Activated CD4-positive, alpha-beta T cell treated with anti-CD3 and anti-CD28 coated beads, Interleukin-2, amount 50 U/mL, for 16 hours (primary cell): ENCODE measurements at regions not wholly inside any gene's neighbourhood (a gene's known extent, or its start where the extent isn't known, plus 50 kb on each side); places are given as distances from the start of the nearest gene placed in this dataset.
"Not testable (repeated sequence)": the region's sequence is repeated elsewhere in the genome, so short reads cannot be mapped to it uniquely, and the experiment has no call there.

Experiments used
- DNase-seq: peaks from one replicate; pipeline ENCODE4 v3.0.0-alpha.2; 2020

DNA sequence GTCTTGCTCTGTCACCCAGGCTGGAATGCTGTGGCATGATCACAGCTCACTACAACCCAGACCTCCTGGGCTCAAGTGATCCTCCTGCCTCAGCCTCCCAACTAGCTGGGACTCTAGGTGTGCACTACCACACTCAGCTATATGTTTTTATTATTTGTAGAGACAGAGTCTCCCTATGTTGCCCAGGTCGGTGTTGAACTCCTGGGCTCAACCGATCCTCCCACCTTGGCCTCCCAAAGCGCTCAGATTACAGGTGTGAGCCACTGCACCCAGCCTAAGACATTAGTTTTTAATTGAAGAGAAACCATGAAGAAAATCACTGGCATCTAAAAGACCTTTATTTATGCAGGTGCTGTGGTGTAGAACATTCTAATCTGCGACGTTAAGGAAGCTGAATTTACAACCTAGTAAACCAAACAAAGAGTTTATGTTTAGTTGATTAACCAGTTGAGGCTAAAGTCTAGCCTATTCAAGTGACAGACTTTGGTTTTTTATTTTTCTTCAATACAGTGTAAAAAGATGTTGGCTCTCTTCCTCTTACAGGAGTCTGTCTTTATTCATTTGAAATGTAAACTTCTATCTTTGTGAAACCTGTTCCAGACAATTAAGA, 52.5 kb upstream of the NBL1 start:
- no peak for DNase-seq

DNA sequence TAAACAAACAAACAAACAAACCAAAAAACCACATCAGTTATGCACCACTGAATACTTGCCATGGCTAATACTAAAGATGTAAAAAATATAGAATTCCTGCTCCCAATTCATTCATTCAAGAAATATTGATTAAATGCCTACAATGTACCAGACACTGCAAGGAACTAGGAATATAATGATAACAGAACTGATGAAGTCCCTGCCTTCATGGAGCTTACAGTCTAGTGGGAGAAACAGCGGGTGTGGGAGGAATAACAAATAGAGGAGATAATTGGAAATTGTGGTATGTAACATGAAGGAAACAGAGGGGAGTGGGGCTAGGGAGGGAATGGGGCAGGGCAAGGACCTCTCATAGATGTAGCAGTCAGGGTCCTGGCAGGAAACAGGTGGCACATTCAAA, 58.6 kb upstream of the NBL1 start:
- DNase-seq: no peak

DNA sequence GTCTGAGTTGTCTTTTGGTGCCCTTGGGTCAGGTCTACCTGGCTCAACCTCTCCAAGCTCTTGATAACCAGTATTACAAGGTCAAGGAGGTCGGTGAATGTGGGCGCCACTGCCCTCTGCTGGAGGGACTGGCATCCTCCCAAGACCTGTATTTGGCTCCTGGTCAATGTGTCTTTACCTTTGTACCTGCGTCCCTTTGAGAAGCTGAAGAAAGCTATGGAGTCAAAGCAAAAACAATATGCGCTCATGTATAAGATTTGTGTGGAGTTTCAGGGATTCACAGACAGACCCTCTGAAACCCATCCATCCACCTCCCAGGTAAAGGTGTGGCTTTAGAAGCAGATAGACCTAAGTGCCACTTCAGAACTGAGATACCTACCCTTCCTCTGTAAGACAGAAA, 61.8 kb upstream of the NBL1 start:
- DNase-seq: peak; percentile 76

DNA sequence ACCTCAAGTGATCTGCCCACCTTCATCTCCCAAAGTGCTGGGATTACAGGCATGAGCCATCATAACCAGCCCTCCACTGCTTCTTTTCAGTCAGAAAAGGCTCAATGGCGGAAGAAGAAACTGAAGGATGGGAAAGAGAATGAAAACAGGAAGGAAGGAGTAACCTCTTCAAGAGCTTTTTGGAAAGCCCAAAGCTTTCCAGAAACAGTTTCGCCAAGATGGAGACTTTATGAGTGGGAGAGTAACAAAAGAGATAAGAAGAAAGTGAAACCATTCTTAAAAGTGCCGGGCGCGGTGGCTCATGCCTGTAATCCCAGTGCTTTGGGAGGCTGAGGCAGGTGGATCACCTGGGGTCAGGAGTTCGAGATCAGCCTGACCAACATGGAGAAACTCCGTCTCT, 62.7 kb upstream of the NBL1 start:
- DNase-seq: no peak

DNA sequence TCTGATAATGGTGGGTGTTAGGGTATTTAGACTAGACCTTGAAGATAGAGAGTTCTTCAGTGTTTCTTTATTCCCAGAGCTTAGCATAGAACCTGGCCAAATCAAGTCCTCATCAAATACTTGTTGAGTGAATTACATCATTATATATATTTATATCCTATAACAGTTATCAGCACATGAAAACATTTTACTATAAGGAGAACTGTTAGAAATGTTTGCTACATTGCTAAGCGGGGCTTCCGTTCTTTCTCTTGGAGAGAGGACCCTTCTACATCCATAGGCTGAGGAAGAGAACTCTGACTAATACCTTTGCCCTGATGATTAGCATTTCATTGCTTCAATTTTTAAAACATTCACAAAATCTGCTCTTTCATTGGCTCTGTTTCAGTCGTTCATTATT, 66.5 kb upstream of the NBL1 start:
- DNase-seq: no peak

DNA sequence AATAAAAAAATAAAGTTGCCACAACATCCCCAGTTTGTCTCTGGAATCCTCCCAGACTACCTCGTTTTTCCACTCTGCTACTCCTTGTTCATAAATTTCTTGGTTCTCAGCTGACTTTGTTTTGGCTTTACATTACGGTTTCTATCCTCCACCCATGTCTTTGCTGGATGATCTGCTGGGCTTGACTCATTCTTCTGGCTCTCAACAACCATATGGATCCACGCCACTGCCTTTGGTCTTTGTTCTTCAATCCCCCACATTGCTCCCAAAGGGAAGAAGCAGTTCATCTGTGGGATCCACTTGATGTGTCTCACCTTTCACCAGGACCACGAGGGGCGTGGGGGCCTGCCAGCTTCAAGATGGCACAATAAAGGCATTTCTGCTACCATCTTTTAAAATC, 67.1 kb upstream of the NBL1 start:
- no peak for DNase-seq

DNA sequence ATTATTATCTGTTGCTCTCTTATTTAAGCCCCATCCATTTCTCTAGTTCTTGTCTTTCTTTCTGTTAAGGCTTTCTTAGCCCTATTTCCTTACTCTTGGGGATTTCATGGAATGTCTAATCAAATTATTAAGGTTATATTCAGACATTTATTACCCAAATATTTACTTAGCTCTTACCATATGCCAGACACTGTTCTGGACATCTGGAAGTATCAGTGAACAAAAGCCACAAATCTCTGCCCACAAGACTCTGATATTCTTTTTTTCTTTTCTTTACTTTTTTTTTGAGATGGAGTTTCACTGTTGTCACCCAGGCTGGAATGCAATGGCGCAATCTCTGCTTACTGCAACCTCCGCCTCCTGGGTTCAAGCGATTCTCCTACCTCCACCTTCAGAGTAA, 74.3 kb upstream of the NBL1 start:
- no peak for DNase-seq

DNA sequence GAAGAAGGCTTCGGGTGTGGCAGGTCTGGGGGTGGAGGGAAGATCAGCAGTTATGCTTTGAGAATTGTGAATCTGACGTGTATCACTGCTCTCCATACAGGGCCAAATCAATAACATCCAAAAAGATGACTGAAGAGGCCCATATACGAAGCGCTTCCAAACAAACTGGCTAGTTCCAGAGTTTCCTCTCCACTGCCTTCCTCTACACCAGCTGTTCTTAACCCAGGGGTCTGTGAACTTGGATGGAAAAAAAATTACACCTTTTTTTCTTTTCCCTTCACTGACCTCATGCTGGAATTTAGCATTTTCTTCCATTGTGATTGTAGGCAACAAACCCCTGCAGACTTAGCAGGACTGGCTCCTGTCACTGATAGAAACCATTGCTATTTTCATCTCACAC, 77.1 kb upstream of the NBL1 start:
- DNase-seq: no peak

DNA sequence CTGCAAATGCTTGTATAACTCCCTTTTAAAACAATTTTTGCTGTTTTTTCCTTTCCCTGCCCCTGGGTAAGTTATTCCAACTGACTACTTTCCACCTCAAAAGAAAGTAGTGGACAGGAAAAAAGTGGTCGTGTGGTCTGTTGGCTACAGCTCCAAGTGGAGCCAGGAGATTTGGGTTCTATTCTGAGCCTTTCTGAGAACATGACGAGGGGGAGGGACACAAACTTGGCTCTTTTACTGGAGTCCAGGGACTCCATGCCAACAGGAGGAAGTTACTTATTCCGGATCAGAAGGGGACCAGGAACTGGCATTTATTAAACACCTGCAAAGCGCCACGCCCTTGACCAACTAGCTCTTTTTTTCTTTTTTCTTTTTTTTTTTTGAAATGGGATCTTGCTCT, 79.0 kb upstream of the CAPZB start:
- no peak for DNase-seq

DNA sequence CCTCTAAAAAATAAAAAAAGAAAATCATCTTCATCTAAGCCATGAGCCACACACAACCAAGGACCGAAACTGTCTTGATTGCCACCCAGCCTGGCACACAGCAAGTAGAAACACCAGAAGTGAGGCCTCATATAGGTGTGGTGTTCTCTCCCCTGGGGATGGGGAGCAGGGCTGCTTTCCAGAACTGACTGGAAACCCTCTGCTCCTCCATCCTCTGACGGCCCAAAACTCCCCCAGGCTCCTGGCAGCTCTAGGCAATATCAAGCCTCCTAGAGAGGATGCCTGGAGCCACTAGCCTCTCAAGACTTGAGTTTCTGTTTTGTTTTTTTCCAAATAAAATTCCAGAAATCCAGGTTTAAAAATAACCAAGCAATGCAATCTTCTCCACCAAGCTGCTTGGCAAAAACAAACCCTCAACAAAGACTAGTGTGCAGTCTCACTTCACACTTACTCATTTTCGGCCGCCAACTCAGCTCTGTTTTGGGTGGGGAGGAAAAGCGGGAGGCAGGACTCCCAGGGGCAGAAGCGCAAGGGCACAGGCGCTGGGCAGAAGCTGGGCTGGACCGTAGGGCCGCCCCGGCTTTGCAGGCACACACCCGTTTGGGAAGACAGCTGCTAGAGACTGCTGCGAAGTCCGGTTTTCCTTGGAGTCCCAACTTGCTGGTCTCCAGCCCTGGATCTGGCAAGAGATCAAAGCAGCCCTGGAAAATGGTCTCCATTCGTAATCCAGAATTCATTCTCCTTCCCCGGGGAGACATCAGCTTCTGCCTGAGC, 78.2 kb upstream of the CAPZB start:
- DNase-seq: no peak

DNA sequence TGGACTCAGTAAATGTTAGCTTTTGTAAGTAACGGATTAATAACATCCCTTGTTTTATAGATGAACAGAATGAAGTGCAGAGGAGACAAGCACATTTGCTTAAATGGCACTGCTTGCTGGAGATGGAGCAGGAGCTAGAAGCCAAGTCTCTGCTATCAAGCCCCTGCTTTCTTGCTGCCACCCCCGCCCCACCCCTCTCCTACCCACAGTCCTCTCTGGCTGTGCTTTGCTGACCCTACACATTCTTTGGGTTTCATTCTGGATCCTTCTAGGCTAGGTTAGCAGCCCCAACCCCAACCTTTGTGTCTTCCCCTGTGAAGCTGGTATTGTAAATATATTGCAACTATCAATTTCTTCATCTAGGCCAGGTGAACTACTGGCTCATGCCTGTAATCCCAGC, 77.5 kb upstream of the CAPZB start:
- no peak for DNase-seq

DNA sequence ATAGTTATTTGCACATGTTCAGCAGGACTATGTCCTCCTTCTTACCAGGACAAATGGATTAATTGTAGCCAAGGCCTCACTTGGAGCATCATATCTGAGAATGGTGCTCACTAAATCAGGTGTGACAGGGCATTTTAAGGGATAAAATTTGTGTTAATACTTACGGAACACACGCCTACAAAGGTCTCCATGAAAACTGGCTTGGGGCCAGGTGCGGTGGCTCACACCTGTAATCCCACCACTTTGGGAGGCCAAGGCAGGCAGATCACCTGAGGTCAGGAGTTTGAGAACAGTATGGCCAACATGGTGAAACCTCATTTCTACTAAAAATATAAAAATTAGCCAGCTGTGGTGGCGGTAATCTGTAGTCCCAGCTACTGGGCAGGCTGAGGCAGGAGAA, 75.1 kb upstream of the CAPZB start:
- DNase-seq: no peak

DNA sequence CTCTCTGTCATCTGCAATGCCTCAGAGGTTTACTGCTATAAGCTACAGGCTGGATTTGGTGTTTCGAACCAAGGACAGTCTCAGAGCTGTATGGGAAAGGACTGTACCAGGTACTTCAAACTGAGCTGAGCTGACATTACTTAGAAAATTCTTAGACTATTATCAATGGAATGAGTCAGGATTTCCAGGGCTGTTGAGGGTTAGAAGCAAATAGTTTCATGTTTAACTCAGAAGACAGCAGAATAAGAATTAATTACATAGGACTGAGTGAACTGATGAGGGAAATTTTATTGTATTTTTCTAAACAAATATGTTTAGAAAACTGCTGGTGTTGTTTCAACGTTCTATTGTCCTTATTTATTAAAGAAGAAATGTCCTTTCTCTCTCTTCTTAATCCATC, 74.3 kb upstream of the CAPZB start:
- no peak for DNase-seq

DNA sequence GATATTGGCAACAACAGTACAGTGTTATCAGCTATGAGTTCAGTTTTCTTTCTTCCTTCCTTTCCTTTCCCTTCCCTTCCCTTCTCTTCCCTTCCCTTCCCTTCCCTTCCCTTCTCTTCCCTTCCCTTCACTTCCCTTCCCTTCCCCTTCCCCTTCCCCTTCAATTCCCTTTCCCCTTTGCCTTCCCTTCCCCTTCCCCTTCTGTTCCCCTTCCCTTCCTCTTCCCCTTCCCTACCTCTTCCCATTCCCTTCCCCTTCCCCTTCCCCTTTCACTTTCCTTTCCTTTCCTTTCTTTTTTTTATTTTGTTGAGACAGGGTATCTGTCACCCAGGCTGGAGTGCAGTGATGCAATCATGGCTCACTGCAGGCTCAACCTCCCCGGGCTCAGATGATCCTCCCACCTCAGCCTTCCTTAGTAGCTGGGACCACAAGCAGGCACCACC, 72.3 kb upstream of the CAPZB start:
- no peak for DNase-seq

DNA sequence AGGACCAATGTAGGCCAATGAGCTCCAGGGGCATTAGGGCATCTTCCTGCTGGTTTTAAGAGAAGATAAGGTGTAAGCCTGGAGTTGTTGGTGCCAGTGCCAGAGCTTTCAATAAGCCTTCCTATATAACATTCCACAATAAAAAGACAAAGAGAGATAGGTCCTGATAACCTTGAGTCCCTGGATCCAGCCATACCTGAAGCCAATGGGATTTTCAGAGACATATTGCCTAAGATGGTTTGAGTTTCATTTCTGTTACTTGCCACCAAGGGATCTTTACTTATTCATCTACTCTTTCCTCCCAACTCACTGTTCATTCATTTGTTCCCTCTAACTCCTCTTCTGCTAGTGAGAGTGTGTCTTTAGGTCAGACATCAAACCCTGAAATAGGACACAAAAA, 68.8 kb upstream of the CAPZB start:
- DNase-seq: no peak

DNA sequence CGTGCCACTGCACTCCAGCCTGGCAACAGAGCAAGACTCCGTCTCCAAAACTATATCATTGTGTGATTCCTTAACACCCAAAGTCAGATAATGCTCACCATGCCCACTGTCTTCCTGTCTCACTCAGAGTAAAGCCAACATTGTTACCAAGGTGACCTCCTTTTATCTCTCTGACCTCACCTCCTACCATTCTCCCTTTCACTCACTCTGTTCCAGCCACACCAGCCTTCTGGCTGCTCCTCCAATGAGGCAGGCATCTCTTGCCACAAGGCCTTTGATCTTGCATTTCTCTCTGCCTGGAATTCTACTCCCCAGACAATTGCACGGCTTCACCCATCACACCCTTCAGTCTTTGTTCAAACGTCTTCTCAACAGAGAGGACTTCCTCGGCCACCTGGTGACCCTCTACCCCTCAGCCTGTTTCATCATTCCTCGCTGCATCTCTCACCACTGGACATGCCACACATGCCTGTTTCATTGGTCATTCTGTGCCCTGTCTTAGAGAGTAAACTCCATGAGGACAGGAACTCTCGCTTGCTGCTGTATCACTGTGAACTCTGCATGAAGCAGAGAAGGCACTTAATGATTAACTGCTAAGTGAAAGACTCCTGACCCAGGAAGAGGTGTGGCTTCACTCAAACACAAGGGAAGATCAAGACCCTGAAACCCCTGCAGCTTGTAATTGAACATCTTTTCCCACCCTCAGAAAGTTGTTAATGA, 67.1 kb upstream of the CAPZB start:
- no peak for DNase-seq

DNA sequence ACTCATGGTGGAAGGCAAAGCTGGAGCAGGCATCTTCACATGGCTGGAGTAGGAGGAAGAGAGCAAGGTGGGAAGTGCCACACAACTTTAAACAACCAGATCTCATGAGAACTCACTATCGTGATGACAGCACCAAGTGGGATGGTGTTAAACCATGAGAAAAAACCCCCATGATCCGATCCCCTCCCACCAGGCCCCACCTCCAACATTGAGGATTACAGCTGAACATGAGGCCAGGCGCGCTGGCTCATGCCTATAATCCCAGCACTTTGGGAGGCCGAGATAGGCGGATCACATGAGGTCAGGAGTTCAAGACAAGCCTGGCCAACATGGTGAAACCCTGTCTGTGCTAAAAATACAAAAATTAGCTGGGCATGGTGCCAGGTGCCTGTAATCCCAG, 66.5 kb upstream of the CAPZB start:
- DNase-seq: not testable (repeated sequence)

DNA sequence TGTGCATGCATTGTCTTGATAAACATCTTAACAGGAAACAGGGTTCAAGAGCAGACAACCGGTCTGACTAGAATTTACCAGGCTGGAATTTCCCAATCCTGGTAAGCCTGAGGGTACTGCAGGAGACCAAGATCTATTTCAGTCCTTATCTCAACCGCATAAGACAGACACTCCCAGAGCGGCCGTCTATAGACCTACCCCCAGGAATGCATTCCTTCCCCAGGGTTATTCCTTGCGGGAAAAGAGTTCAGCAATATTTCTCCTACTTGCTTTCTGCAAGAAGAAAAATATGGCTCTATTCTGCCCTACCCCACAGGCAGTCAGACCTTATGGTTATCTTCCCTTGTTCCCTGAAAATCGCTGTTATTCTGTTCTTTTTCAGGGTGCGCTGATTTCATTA, 65.1 kb upstream of the CAPZB start:
- not testable (repeated sequence) for DNase-seq

DNA sequence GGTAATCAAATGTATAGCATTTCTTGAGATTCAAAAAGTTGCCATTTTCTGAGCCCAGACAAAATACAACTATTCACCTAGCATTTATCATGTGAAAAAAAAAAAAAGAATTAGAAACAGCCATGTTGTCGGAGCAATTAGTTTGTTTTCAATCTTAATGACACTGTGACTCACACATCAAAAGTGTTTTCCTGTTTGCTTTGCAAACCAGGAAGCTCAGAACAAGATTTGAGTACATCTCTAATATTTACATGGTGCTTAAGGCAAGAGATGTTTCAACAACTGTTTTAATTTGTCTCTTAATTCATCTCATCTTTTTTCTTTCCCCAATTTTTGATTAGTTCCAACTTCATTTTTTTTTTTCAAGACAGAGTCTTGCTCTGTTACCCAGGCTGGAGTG, 62.5 kb upstream of the CAPZB start:
- no peak for DNase-seq

DNA sequence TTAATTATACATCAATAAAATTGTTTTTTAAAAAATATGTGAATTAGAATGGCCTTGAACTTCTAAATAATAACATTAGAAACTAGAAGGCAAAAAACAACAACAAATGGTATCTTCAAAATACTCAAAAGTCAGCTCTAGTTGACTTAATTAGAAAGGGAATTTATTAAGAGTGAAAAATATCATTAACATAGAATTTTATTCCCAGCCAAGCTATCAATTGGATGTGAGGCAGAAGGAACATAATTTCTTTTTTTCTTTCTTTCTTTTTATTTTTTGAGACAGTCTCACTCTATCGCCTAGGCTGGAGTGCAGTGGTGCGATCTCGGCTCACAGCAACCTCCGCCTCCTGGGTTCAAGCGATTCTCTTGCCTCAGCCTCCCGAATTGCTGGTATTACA, 51.2 kb upstream of the CAPZB start:
- DNase-seq: no peak

DNA sequence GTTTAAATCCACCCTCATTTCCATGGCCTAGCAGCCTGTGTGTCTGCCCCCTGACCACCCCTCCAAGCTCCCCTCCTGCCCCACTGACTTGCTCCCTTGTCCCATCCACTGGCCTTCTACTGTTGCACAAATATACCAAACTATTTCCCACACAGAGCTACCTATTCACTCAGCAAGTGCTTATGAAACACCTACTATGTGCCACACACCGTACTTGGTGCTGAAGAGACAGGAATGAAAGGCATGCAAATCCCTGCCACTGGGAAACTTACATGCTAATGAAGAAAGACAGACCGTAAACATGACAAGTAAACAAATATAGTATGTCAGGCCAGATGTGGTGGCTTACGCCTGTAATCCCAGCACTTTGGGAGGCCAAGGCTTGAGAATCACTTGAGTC, 49.9 kb upstream of the CAPZB start:
- no peak for DNase-seq
